22Rv1 (cell line): ENCODE measurements at regions not wholly inside any gene's neighbourhood (a gene's known extent, or its start where the extent isn't known, plus 50 kb on each side); places are given as distances from the start of the nearest gene placed in this dataset.

Experiments used
- CTCF ChIP-seq: fragments of 450-650 bp; IDR thresholded peaks from 2 replicates; pipeline ENCODE4 v1.5.1; 2017; ENCODE audit warnings: mild to moderate bottlenecking
- ZFX ChIP-seq: fragments of 450-650 bp; IDR thresholded peaks from 2 replicates; pipeline ENCODE4 v1.6.1; 2017; ENCODE audit warnings: antibody characterized with exemption, borderline replicate concordance

GRCh38 chr5:107324071-107324470 is 346.7 kb downstream of the EFNA5 start:
- TF ChIP-seq CTCF = no peak
- TF ChIP-seq ZFX = no peak
